ENCODE measurements at regions not wholly inside any gene's neighbourhood (a gene's known extent, or its start where the extent isn't known, plus 50 kb on each side); places are given as distances from the start of the nearest gene placed in this dataset.

GRCh38 chr14:84527706-84528105 is 1002.2 kb upstream of the FLRT2 start:
- TF ChIP-seq, protein P1, sequence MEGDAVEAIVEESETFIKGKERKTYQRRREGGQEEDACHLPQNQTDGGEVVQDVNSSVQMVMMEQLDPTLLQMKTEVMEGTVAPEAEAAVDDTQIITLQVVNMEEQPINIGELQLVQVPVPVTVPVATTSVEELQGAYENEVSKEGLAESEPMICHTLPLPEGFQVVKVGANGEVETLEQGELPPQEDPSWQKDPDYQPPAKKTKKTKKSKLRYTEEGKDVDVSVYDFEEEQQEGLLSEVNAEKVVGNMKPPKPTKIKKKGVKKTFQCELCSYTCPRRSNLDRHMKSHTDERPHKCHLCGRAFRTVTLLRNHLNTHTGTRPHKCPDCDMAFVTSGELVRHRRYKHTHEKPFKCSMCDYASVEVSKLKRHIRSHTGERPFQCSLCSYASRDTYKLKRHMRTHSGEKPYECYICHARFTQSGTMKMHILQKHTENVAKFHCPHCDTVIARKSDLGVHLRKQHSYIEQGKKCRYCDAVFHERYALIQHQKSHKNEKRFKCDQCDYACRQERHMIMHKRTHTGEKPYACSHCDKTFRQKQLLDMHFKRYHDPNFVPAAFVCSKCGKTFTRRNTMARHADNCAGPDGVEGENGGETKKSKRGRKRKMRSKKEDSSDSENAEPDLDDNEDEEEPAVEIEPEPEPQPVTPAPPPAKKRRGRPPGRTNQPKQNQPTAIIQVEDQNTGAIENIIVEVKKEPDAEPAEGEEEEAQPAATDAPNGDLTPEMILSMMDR (IDR thresholded peaks at IDR 0.05; ENCODE audit: borderline replicate concordance, extremely low read depth, low read length, poor library complexity, severe bottlenecking): no peak
- no peak for TF ChIP-seq EZH2 (IDR thresholded peaks at IDR 0.05; ENCODE audit: borderline replicate concordance, low read depth, low read length, severe bottlenecking)
- no peak for ATAC-seq (ENCODE audit: insufficient read depth, low read depth)
- H3K27me3 ChIP-seq (ENCODE audit: insufficient read depth, low read length, poor library complexity): no peaks in the 10 kb centered on the region
- H3K9me3 ChIP-seq (ENCODE audit: insufficient read depth, low read length, severe bottlenecking): no peaks in the 10 kb centered on the region
- no peak overlapping the region for H3K9ac ChIP-seq (ENCODE audit: low read depth, low read length)
- no peak overlapping the region for H3K27ac ChIP-seq (ENCODE audit: low read length)
- no peak overlapping the region for H2AFZ ChIP-seq (ENCODE audit: low read depth, low read length)
- no peak overlapping the region for H3K4me3 ChIP-seq (ENCODE audit: low read depth in 1 of 2, low read length in 2 of 2)
- H3K4me2 ChIP-seq (ENCODE audit: insufficient read depth, low read length): no peak overlapping the region
- no peaks in the 10 kb centered on the region for H3K79me2 ChIP-seq (ENCODE audit: insufficient read depth, low read length)
- H3K4me1 ChIP-seq (ENCODE audit: insufficient read depth, low read length): no peaks in the 10 kb centered on the region
- H3K36me3 ChIP-seq (ENCODE audit: insufficient read depth, low read length): no peaks in the 10 kb centered on the region
- no peak for DNase-seq
- no peaks in the 10 kb centered on the region for H4K20me1 ChIP-seq (ENCODE audit: insufficient read depth, low read length)

- Histone ChIP-seq H2AFZ (ENCODE audit: low read depth, low read length) (no peak overlapping the region), H3K4me2 (ENCODE audit: insufficient read depth, low read length) (no peak overlapping the region), H3K9me3 (ENCODE audit: insufficient read depth, low read length, severe bottlenecking) (no peaks in the 10 kb centered on the region), H3K4me1 (ENCODE audit: insufficient read depth, low read length) (no peaks in the 10 kb centered on the region), H3K36me3 (ENCODE audit: insufficient read depth, low read length) (no peaks in the 10 kb centered on the region), H3K27ac (ENCODE audit: low read length) (no peak overlapping the region), H3K79me2 (ENCODE audit: insufficient read depth, low read length) (no peaks in the 10 kb centered on the region), H4K20me1 (ENCODE audit: insufficient read depth, low read length) (no peaks in the 10 kb centered on the region), H3K9ac (ENCODE audit: low read depth, low read length) (no peak overlapping the region), H3K27me3 (ENCODE audit: insufficient read depth, low read length, poor library complexity) (no peaks in the 10 kb centered on the region), H3K4me3 (ENCODE audit: low read depth in 1 of 2, low read length in 2 of 2) (no peak overlapping the region)
- TF ChIP-seq, protein P1 (IDR thresholded peaks at IDR 0.05; ENCODE audit: borderline replicate concordance, extremely low read depth, low read length, poor library complexity, severe bottlenecking): no peak
- TF ChIP-seq EZH2 (IDR thresholded peaks at IDR 0.05; ENCODE audit: borderline replicate concordance, low read depth, low read length, severe bottlenecking): no peak
- no peak for DNase-seq
- no peak for ATAC-seq (ENCODE audit: insufficient read depth, low read depth)
Observed at GRCh38 chr14:84532016-84532415, 997.9 kb upstream of the FLRT2 start.

GRCh38 chr14:84533181-84533725 is 996.7 kb upstream of the FLRT2 start:
- Histone ChIP-seq H3K9ac (ENCODE audit: low read depth, low read length) (no peak overlapping the region), H3K27me3 (ENCODE audit: insufficient read depth, low read length, poor library complexity) (no peaks in the 10 kb centered on the region), H2AFZ (ENCODE audit: low read depth, low read length) (no peak overlapping the region), H4K20me1 (ENCODE audit: insufficient read depth, low read length) (no peaks in the 10 kb centered on the region), H3K4me2 (ENCODE audit: insufficient read depth, low read length) (no peak overlapping the region), H3K36me3 (ENCODE audit: insufficient read depth, low read length) (no peaks in the 10 kb centered on the region), H3K4me1 (ENCODE audit: insufficient read depth, low read length) (no peaks in the 10 kb centered on the region), H3K79me2 (ENCODE audit: insufficient read depth, low read length) (no peaks in the 10 kb centered on the region), H3K4me3 (ENCODE audit: low read depth in 1 of 2, low read length in 2 of 2) (no peak overlapping the region), H3K27ac (ENCODE audit: low read length) (no peak overlapping the region), H3K9me3 (ENCODE audit: insufficient read depth, low read length, severe bottlenecking) (no peaks in the 10 kb centered on the region)
- ATAC-seq (ENCODE audit: insufficient read depth, low read depth): no peak
- no peak for TF ChIP-seq EZH2 (IDR thresholded peaks at IDR 0.05; ENCODE audit: borderline replicate concordance, low read depth, low read length, severe bottlenecking)
- TF ChIP-seq, protein P1 (IDR thresholded peaks at IDR 0.05; ENCODE audit: borderline replicate concordance, extremely low read depth, low read length, poor library complexity, severe bottlenecking): no peak
- no peak for DNase-seq

- no peaks in the 10 kb centered on the region for H3K9me3 ChIP-seq (ENCODE audit: insufficient read depth, low read length, severe bottlenecking)
- no peak for DNase-seq
- H4K20me1 ChIP-seq (ENCODE audit: insufficient read depth, low read length): no peaks in the 10 kb centered on the region
- no peaks in the 10 kb centered on the region for H3K4me1 ChIP-seq (ENCODE audit: insufficient read depth, low read length)
- no peak overlapping the region for H2AFZ ChIP-seq (ENCODE audit: low read depth, low read length)
- H3K27ac ChIP-seq (ENCODE audit: low read length): no peak overlapping the region
- no peaks in the 10 kb centered on the region for H3K27me3 ChIP-seq (ENCODE audit: insufficient read depth, low read length, poor library complexity)
- ATAC-seq (ENCODE audit: insufficient read depth, low read depth): no peak
- TF ChIP-seq EZH2 (IDR thresholded peaks at IDR 0.05; ENCODE audit: borderline replicate concordance, low read depth, low read length, severe bottlenecking): no peak
- TF ChIP-seq, protein P1 (IDR thresholded peaks at IDR 0.05; ENCODE audit: borderline replicate concordance, extremely low read depth, low read length, poor library complexity, severe bottlenecking): no peak
- H3K9ac ChIP-seq (ENCODE audit: low read depth, low read length): no peak overlapping the region
- H3K4me2 ChIP-seq (ENCODE audit: insufficient read depth, low read length): no peak overlapping the region
- no peaks in the 10 kb centered on the region for H3K36me3 ChIP-seq (ENCODE audit: insufficient read depth, low read length)
- H3K4me3 ChIP-seq (ENCODE audit: low read depth in 1 of 2, low read length in 2 of 2): no peak overlapping the region
- H3K79me2 ChIP-seq (ENCODE audit: insufficient read depth, low read length): no peaks in the 10 kb centered on the region
Observed at GRCh38 chr14:84533791-84534190, 996.2 kb upstream of the FLRT2 start.

Measured in DND-41 (cell line).